H9 (cell line): ENCODE measurements at regions not wholly inside any gene's neighbourhood (a gene's known extent, or its start where the extent isn't known, plus 50 kb on each side); places are given as distances from the start of the nearest gene placed in this dataset.

Experiments used
- DNase-seq: peaks from one replicate; pipeline ENCODE4 v3.0.0-alpha.2; 2017
- H2AFZ ChIP-seq: one replicate; pipeline ENCODE4 v1.6.1; 2013; ENCODE audit warnings: mild to moderate bottlenecking, low read length, control low read depth, moderate library complexity
- H2AK5ac ChIP-seq: 2 replicates; pipeline ENCODE4 v1.6.1; 2013; ENCODE audit warnings: low read length, control low read depth, mixed read lengths; ENCODE audit not compliant: insufficient read length
- H2BK120ac ChIP-seq: one replicate; pipeline ENCODE4 v1.6.1; 2013; ENCODE audit warnings: low read depth, mild to moderate bottlenecking, low read length, control low read depth, inconsistent platforms; ENCODE audit not compliant: poor library complexity, severe bottlenecking
- H2BK12ac ChIP-seq: 2 replicates; pipeline ENCODE4 v1.6.1; 2013; ENCODE audit warnings: low read length, control low read depth, mixed read lengths, low read depth; ENCODE audit not compliant: insufficient read length
- H2BK15ac ChIP-seq: 2 replicates; pipeline ENCODE4 v1.6.1; 2013; ENCODE audit warnings: low read depth, low read length, control low read depth
- H2BK20ac ChIP-seq: one replicate; pipeline ENCODE4 v1.6.1; 2013; ENCODE audit warnings: low read depth, mild to moderate bottlenecking, low read length, control low read depth, inconsistent platforms; ENCODE audit not compliant: poor library complexity, severe bottlenecking
- H2BK5ac ChIP-seq: 2 replicates; pipeline ENCODE4 v1.6.1; 2013; ENCODE audit warnings: low read length, control low read depth, mixed read lengths; ENCODE audit not compliant: insufficient read length
- H3K14ac ChIP-seq: 2 replicates; pipeline ENCODE4 v1.6.1; 2013; ENCODE audit warnings: low read length, control low read depth; ENCODE audit not compliant: insufficient read depth
- H3K18ac ChIP-seq: 2 replicates; pipeline ENCODE4 v1.6.1; 2013; ENCODE audit warnings: low read depth, mild to moderate bottlenecking, mixed read lengths, low read length, control low read depth; ENCODE audit not compliant: insufficient read length
- H3K23ac ChIP-seq: 2 replicates; pipeline ENCODE4 v1.6.1; 2013; ENCODE audit warnings: low read length, control low read depth, mixed read lengths, low read depth; ENCODE audit not compliant: insufficient read length
- H3K23me2 ChIP-seq: 2 replicates; pipeline ENCODE4 v1.6.1; 2013; ENCODE audit warnings: low read depth, mild to moderate bottlenecking, mixed read lengths, low read length, control low read depth; ENCODE audit not compliant: insufficient read length, poor library complexity, severe bottlenecking
- H3K27ac ChIP-seq: 2 replicates; pipeline ENCODE4 v1.5.1; 2013; ENCODE audit warnings: low read length, control low read depth, mixed read lengths, low read depth; ENCODE audit not compliant: insufficient read length
- H3K27me3 ChIP-seq: 2 replicates; pipeline ENCODE4 v1.6.1; 2013; ENCODE audit warnings: low read length, control low read depth, inconsistent platforms; ENCODE audit not compliant: insufficient read depth
- H3K4ac ChIP-seq: 2 replicates; pipeline ENCODE4 v1.6.1; 2013; ENCODE audit warnings: low read depth, mild to moderate bottlenecking, control low read depth, inconsistent platforms, low read length, moderate library complexity
- H3K4me1 ChIP-seq: 2 replicates; pipeline ENCODE4 v1.6.1; 2013; ENCODE audit warnings: low read length, control low read depth, inconsistent platforms; ENCODE audit not compliant: insufficient read depth
- H3K4me2 ChIP-seq: 2 replicates; pipeline ENCODE4 v1.6.1; 2013; ENCODE audit warnings: low read length, control low read depth, mixed read lengths; ENCODE audit not compliant: insufficient read length, insufficient read depth
- H3K56ac ChIP-seq: 2 replicates; pipeline ENCODE4 v1.6.1; 2013; ENCODE audit warnings: low read depth, mild to moderate bottlenecking, mixed read lengths, low read length, control low read depth; ENCODE audit not compliant: insufficient read length
- H3K79me1 ChIP-seq: 2 replicates; pipeline ENCODE4 v1.6.1; 2013; ENCODE audit warnings: low read depth, mild to moderate bottlenecking, moderate library complexity, low read length, control low read depth, inconsistent platforms; ENCODE audit not compliant: insufficient read depth, poor library complexity, severe bottlenecking
- H3K79me2 ChIP-seq: 2 replicates; pipeline ENCODE4 v1.6.1; 2013; ENCODE audit warnings: low read length, control low read depth, inconsistent platforms; ENCODE audit not compliant: insufficient read depth
- H3K9ac ChIP-seq: 2 replicates; pipeline ENCODE4 v1.6.1; 2013; ENCODE audit warnings: low read length, control low read depth, mixed read lengths; ENCODE audit not compliant: insufficient read length; ENCODE audit errors: extremely low read depth
- H3K9me3 ChIP-seq: one replicate; pipeline ENCODE4 v1.6.1; 2013; ENCODE audit warnings: low read depth, low read length, inconsistent platforms; ENCODE audit not compliant: control insufficient read depth
- H3T11ph ChIP-seq: one replicate; pipeline ENCODE4 v1.6.1; 2013; ENCODE audit warnings: mild to moderate bottlenecking, low read length, control low read depth, inconsistent platforms
- H4K20me1 ChIP-seq: one replicate; pipeline ENCODE4 v1.6.1; 2013; ENCODE audit not compliant: control insufficient read depth, insufficient read length, insufficient read depth
- H4K5ac ChIP-seq: 2 replicates; pipeline ENCODE4 v1.6.1; 2013; ENCODE audit warnings: low read depth, mild to moderate bottlenecking, mixed read lengths, low read length, control low read depth; ENCODE audit not compliant: insufficient read length
- H4K8ac ChIP-seq: replicated peaks from 2 replicates; pipeline ENCODE4 v1.6.1; 2013; ENCODE audit warnings: low read length, control low read depth, mixed read lengths, low read depth; ENCODE audit not compliant: insufficient read length
- H4K91ac ChIP-seq: 2 replicates; pipeline ENCODE4 v1.6.1; 2013; ENCODE audit warnings: low read depth, mild to moderate bottlenecking, moderate library complexity, mixed read lengths, low read length, control low read depth; ENCODE audit not compliant: insufficient read length
- H3K27ac Mint-ChIP-seq, 3 experiments: 2 replicates in 2 of 3; 3 replicates in 1 of 3; pipeline ENCODE4 v1.8.0; 2020 to 2021; ENCODE audit warnings: mixed read lengths in 3 of 3, mild to moderate bottlenecking in 1 of 3, moderate library complexity in 1 of 3
- H3K27me3 Mint-ChIP-seq: 2 replicates; pipeline ENCODE4 v1.8.0; 2021; ENCODE audit warnings: low read depth, mild to moderate bottlenecking, moderate library complexity, mixed read lengths
- H3K36me3 Mint-ChIP-seq, 3 experiments: 2 replicates in 2 of 3; 3 replicates in 1 of 3; pipeline ENCODE4 v1.8.0; 2020 to 2021; ENCODE audit warnings: low read depth in 3 of 3, mixed read lengths in 3 of 3; ENCODE audit not compliant: insufficient read depth in 1 of 3
- H3K4me1 Mint-ChIP-seq, 2 experiments: 2 replicates each; pipeline ENCODE4 v1.8.0; 2020; ENCODE audit warnings: mixed read lengths in 2 of 2
- H3K4me3 Mint-ChIP-seq, 2 experiments: 2 replicates in 1 of 2; 3 replicates in 1 of 2; pipeline ENCODE4 v1.8.0; 2020 to 2021; ENCODE audit warnings: mild to moderate bottlenecking in 2 of 2, mixed read lengths in 2 of 2, moderate library complexity in 1 of 2
- H3K9me3 Mint-ChIP-seq, 2 experiments: 2 replicates in 1 of 2; 3 replicates in 1 of 2; pipeline ENCODE4 v1.8.0; 2020; ENCODE audit warnings: mild to moderate bottlenecking in 2 of 2, mixed read lengths in 2 of 2, moderate library complexity in 1 of 2
- CTCF ChIP-seq: fragments of 200-600 bp; sonication (generic); conservative IDR thresholded peaks from 3 replicates; pipeline ENCODE4 v1.8.0; 2021; ENCODE audit warnings: antibody characterized with exemption, mild to moderate bottlenecking

GRCh38 chr3:170731281-170731680 lies 138.7 kb downstream of the RPL22L1 start:
- no peak overlapping the region for H3K27ac ChIP-seq
- H4K8ac ChIP-seq, result no peak overlapping the region
- Mint-ChIP-seq H3K9me3 (no peaks in the 10 kb centered on the region), H3K4me1 (peaks cover 13 to 17% of the 10 kb centered on the region in 2 experiments), H3K4me3 (no peak overlapping the region), H3K36me3 (no peaks in the 10 kb centered on the region), H3K27ac (no peak overlapping the region), H3K27me3 (no peaks in the 10 kb centered on the region)
- no peaks in the 10 kb centered on the region for H3K23me2 ChIP-seq
- H2AK5ac ChIP-seq, result no peak overlapping the region
- no peaks in the 10 kb centered on the region for H3K79me2 ChIP-seq
- H3K56ac ChIP-seq, result no peak overlapping the region
- no peak for TF ChIP-seq CTCF
- no peak overlapping the region for H2BK12ac ChIP-seq
- no peaks in the 10 kb centered on the region for H3K79me1 ChIP-seq
- no peak overlapping the region for H2BK5ac ChIP-seq
- H2AFZ ChIP-seq, result no peak overlapping the region
- H3K9me3 ChIP-seq, result no peaks in the 10 kb centered on the region
- no peak overlapping the region for H3T11ph ChIP-seq
- H3K27me3 ChIP-seq, result no peaks in the 10 kb centered on the region
- H3K18ac ChIP-seq, result no peak overlapping the region
- H2BK20ac ChIP-seq, result no peak overlapping the region
- H3K4me1 ChIP-seq, result no peaks in the 10 kb centered on the region
- no peak overlapping the region for H4K5ac ChIP-seq
- H2BK120ac ChIP-seq, result no peak overlapping the region
- no peak overlapping the region for H3K4ac ChIP-seq
- no peak overlapping the region for H3K4me2 ChIP-seq
- H3K23ac ChIP-seq, result no peak overlapping the region
- H4K91ac ChIP-seq, result no peak overlapping the region
- no peak overlapping the region for H3K14ac ChIP-seq
- H2BK15ac ChIP-seq, result no peak overlapping the region
- H4K20me1 ChIP-seq, result no peaks in the 10 kb centered on the region
- no peak overlapping the region for H3K9ac ChIP-seq
- no peak for DNase-seq
